MCF 10A (cell line): ENCODE measurements at regions not wholly inside any gene's neighbourhood (a gene's known extent, or its start where the extent isn't known, plus 50 kb on each side); places are given as distances from the start of the nearest gene placed in this dataset.

Experiments used
- BruUV-seq: library from RNA; stranded (reverse); fragments of 400-500 nt; replicated peaks from 2 replicates; lab custom pipeline; 2021; lab: Mats Ljungman, UMichigan
- CTCF ChIA-PET: fragments of 300-600 bp; sonication (Branson Sonifier 250); formaldehyde crosslinking; extraction: SDS; loops from one replicate; lab custom pipeline; 2021; ENCODE audit warnings: antibody characterized with exemption, inconsistent platforms; lab: Yijun Ruan, JAX
- POLR2A ChIA-PET: fragments of 300-600, 350-650 bp; sonication (Branson Sonifier 250); formaldehyde crosslinking; extraction: SDS; loops from one replicate; lab custom pipeline; 2020; ENCODE audit warnings: antibody characterized with exemption, inconsistent platforms; lab: Yijun Ruan, JAX
- DNase-seq: peaks from one replicate; pipeline ENCODE4 v3.0.0-alpha.2; 2018; ENCODE audit not compliant: unreplicated experiment
- H3K27ac Mint-ChIP-seq: one replicate; pipeline ENCODE4 v1.8.0; 2022; ENCODE audit warnings: mild to moderate bottlenecking, low read depth, mixed read lengths; ENCODE audit not compliant: unreplicated experiment
- H3K27me3 Mint-ChIP-seq: one replicate; pipeline ENCODE4 v1.8.0; 2022; ENCODE audit warnings: mixed read lengths; ENCODE audit not compliant: insufficient read depth, unreplicated experiment
- H3K36me3 Mint-ChIP-seq: one replicate; pipeline ENCODE4 v1.8.0; 2022; ENCODE audit warnings: mild to moderate bottlenecking, moderate library complexity, mixed read lengths; ENCODE audit not compliant: insufficient read depth, unreplicated experiment
- H3K4me1 Mint-ChIP-seq: one replicate; pipeline ENCODE4 v1.8.0; 2022; ENCODE audit warnings: mixed read lengths; ENCODE audit not compliant: insufficient read depth, unreplicated experiment
- H3K4me3 Mint-ChIP-seq: one replicate; pipeline ENCODE4 v1.8.0; 2022; ENCODE audit warnings: mild to moderate bottlenecking, moderate library complexity, mixed read lengths; ENCODE audit not compliant: unreplicated experiment
- H3K9me3 Mint-ChIP-seq: one replicate; pipeline ENCODE4 v1.8.0; 2022; ENCODE audit warnings: mixed read lengths; ENCODE audit not compliant: unreplicated experiment
- intact Hi-C: fragments of 100-400 bp; cut with micrococcal nuclease; formaldehyde crosslinking; loops from 2 replicates; pipeline ENCODE4 v1.14.1; 2022
- TF ChIP-seq, protein P1 (sequence below): fragments of 200-600 bp; IDR thresholded peaks from one replicate; pipeline ENCODE4 v1.8.0; 2022; ENCODE audit warnings: antibody characterized with exemption, mild to moderate bottlenecking; ENCODE audit not compliant: unreplicated experiment

- TF ChIP-seq, protein P1, sequence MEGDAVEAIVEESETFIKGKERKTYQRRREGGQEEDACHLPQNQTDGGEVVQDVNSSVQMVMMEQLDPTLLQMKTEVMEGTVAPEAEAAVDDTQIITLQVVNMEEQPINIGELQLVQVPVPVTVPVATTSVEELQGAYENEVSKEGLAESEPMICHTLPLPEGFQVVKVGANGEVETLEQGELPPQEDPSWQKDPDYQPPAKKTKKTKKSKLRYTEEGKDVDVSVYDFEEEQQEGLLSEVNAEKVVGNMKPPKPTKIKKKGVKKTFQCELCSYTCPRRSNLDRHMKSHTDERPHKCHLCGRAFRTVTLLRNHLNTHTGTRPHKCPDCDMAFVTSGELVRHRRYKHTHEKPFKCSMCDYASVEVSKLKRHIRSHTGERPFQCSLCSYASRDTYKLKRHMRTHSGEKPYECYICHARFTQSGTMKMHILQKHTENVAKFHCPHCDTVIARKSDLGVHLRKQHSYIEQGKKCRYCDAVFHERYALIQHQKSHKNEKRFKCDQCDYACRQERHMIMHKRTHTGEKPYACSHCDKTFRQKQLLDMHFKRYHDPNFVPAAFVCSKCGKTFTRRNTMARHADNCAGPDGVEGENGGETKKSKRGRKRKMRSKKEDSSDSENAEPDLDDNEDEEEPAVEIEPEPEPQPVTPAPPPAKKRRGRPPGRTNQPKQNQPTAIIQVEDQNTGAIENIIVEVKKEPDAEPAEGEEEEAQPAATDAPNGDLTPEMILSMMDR: no peak
- Mint-ChIP-seq H3K36me3 (peaks cover 6% of the 10 kb centered on the region), H3K27ac (no peak overlapping the region), H3K4me1 (no peaks in the 10 kb centered on the region), H3K4me3 (no peak overlapping the region), H3K27me3 (peaks cover 86% of the 10 kb centered on the region), H3K9me3 (no peaks in the 10 kb centered on the region)
- ChIA-PET POLR2A (no interaction called here), CTCF (no interaction called here)
- no peak for DNase-seq
- intact Hi-C loops: no loop called here
- no TSS peak for BruUV-seq
These were observed 62.1 kb upstream of the IQSEC1 start for GRCh38 chr3:13135251-13135810.

DNA sequence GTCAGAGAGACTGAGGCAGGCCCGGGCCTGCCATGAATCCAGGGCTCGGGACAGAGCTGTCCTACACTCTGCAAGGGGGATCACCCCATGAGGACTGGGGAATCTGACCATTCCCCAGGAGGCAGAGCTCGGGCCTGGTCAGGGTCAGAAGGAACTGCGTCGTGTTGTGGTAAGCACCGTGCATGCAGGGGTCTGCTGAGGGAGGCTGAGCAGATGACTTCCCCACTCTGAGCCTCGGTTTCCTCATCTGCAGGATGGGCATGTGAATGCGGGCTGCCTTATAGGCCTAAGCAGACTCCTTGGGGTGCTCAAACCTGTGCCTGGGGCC lies 61.6 kb upstream of the IQSEC1 start:
- CTCF ChIA-PET: no interaction called here
- no peak for DNase-seq
- Mint-ChIP-seq H3K4me3 (no peak overlapping the region), H3K4me1 (no peaks in the 10 kb centered on the region), H3K9me3 (no peaks in the 10 kb centered on the region), H3K36me3 (peaks cover under 1% of the 10 kb centered on the region), H3K27ac (no peak overlapping the region), H3K27me3 (peaks cover 83% of the 10 kb centered on the region)
- TF ChIP-seq, protein P1: no peak
- BruUV-seq: no TSS peak
- POLR2A ChIA-PET: no interaction called here
- intact Hi-C loops: no loop called here

- H3K27ac Mint-ChIP-seq: no peak overlapping the region
- H3K36me3 Mint-ChIP-seq: no peaks in the 10 kb centered on the region
- no peaks in the 10 kb centered on the region for H3K4me1 Mint-ChIP-seq
- ChIA-PET CTCF (no interaction called here), POLR2A (no interaction called here)
- no peaks in the 10 kb centered on the region for H3K9me3 Mint-ChIP-seq
- H3K27me3 Mint-ChIP-seq: peaks cover 77% of the 10 kb centered on the region
- no TSS peak for BruUV-seq
- TF ChIP-seq, protein P1: no peak
- intact Hi-C loops: no loop called here
- no peak for DNase-seq
- H3K4me3 Mint-ChIP-seq: no peak overlapping the region
These were observed 61.1 kb upstream of the IQSEC1 start for GRCh38 chr3:13134166-13134878.

DNA sequence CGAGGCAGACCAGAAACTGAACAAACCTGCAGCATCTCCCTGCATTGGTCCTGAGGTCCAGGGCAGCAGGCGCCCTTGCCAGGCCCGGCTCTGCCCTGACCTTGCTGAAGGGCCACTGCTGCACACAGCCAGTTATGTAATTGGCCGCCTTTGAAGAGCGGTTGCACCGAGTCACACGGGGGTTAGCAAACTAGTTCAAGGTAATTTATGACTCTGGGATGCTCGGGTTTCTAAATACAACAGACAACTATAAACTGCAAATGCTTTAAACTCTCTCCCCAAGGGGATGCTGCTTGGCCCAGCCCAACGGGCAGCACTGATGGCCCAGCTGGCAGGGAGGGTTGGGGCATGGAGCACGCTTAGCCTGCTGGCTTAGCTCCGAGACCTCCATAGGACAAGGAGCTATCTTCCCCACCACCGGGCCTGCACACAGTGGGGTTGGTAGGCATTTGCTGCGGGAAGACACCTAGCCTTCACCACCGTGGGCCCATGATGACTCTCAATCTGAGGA lies 60.3 kb upstream of the IQSEC1 start:
- intact Hi-C loops: no loop called here
- no peaks in the 10 kb centered on the region for H3K36me3 Mint-ChIP-seq
- no peak overlapping the region for H3K27ac Mint-ChIP-seq
- H3K4me3 Mint-ChIP-seq: no peak overlapping the region
- H3K27me3 Mint-ChIP-seq: peaks cover 72% of the 10 kb centered on the region
- POLR2A ChIA-PET: interaction anchor here (1.1 kb wide), 1 partner anchor 13 kb away, joined by 3 read pairs; no protein-coding TSS in a partner anchor
- BruUV-seq: no TSS peak
- CTCF ChIA-PET: no interaction called here
- TF ChIP-seq, protein P1: no peak
- no peaks in the 10 kb centered on the region for H3K9me3 Mint-ChIP-seq
- DNase-seq: no peak
- H3K4me1 Mint-ChIP-seq: no peaks in the 10 kb centered on the region
